NCI-H128 (cell line): ENCODE measurements at regions not wholly inside any gene's neighbourhood (a gene's known extent, or its start where the extent isn't known, plus 50 kb on each side); places are given as distances from the start of the nearest gene placed in this dataset.
"Not testable (repeated sequence)": the region's sequence is repeated elsewhere in the genome, so short reads cannot be mapped to it uniquely, and the experiment has no call there.

ENCODE experiments used
- DNase-seq: peaks from one replicate; lab custom pipeline; 2025; ENCODE audit not compliant: unreplicated experiment; lab: John Stamatoyannopoulos, UW

- no peak for DNase-seq
Observed at GRCh38 chr1:38787041-38787440, 72.5 kb downstream of the RRAGC start.

GRCh38 chr1:38786040-38786436 lies 73.5 kb downstream of the RRAGC start:
- no peak for DNase-seq

- DNase-seq: no peak
Observed at GRCh38 chr1:38785285-38786039, 74.1 kb downstream of the RRAGC start.

GRCh38 chr1:38784452-38785284 lies 74.9 kb downstream of the RRAGC start:
- DNase-seq: no peak

- no peak for DNase-seq
Observed at GRCh38 chr1:38783640-38784229, 75.8 kb downstream of the RRAGC start.

GRCh38 chr1:38781872-38782617 lies 77.5 kb downstream of the RRAGC start:
- DNase-seq: no peak

- no peak for DNase-seq
Observed at GRCh38 chr1:38780133-38780532, 79.4 kb downstream of the RRAGC start.

- no peak for DNase-seq
Observed at GRCh38 chr1:38779491-38779890, 80.1 kb downstream of the RRAGC start.

GRCh38 chr1:38778521-38778920 lies 81.1 kb downstream of the RRAGC start:
- DNase-seq: no peak

GRCh38 chr1:38778051-38778450 lies 81.5 kb downstream of the RRAGC start:
- no peak for DNase-seq

GRCh38 chr1:38777464-38777957 lies 82.1 kb downstream of the RRAGC start:
- DNase-seq: no peak

GRCh38 chr1:38776466-38777065 lies 83.0 kb downstream of the RRAGC start:
- no peak for DNase-seq

GRCh38 chr1:38775175-38775845 lies 84.3 kb downstream of the RRAGC start:
- DNase-seq: no peak

- no peak for DNase-seq
Observed at GRCh38 chr1:38773483-38773882, 86.1 kb downstream of the RRAGC start.

- DNase-seq: no peak
Observed at GRCh38 chr1:38772953-38773352, 86.6 kb downstream of the RRAGC start.

GRCh38 chr1:38772026-38772425 lies 87.5 kb downstream of the RRAGC start:
- no peak for DNase-seq

GRCh38 chr1:38770516-38771173 lies 88.9 kb downstream of the RRAGC start:
- not testable (repeated sequence) for DNase-seq

- no peak for DNase-seq
Observed at GRCh38 chr1:38766125-38766524, 93.4 kb downstream of the RRAGC start.

GRCh38 chr1:38763121-38763520 lies 96.5 kb downstream of the RRAGC start:
- DNase-seq: no peak

GRCh38 chr1:38760562-38760961 lies 99.0 kb downstream of the RRAGC start:
- DNase-seq: no peak
